ENCODE measurements at regions not wholly inside any gene's neighbourhood (a gene's known extent, or its start where the extent isn't known, plus 50 kb on each side); places are given as distances from the start of the nearest gene placed in this dataset.
"Not testable (repeated sequence)": the region's sequence is repeated elsewhere in the genome, so short reads cannot be mapped to it uniquely, and the experiment has no call there.

DNA sequence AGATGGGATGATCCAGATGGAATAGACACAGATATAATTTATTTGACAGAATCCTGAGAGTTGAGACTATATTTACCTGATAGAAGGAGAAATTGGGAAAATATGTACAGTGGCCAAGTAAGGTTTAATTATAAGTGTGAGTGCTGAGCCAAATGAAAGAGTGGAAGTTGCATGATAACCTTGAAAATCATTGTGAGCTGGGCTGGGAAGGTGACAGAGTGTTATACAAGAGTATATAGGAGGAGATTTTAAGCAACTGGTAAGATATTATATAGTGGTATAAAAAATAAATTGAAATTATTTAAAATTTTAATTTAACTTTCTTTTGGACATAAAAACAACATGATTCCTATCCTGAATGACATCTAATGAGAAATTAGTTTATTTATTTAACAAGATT, 340.8 kb downstream of the NUP35 start:
- no peak for DNase-seq

GRCh38 chr2:183474912-183475695, 350.9 kb downstream of the NUP35 start:
- DNase-seq: no peak

- DNase-seq: no peak
Measured at GRCh38 chr2:183476490-183476889, 352.2 kb downstream of the NUP35 start.

GRCh38 chr2:183477296-183477695, 353.1 kb downstream of the NUP35 start:
- no peak for DNase-seq

DNA sequence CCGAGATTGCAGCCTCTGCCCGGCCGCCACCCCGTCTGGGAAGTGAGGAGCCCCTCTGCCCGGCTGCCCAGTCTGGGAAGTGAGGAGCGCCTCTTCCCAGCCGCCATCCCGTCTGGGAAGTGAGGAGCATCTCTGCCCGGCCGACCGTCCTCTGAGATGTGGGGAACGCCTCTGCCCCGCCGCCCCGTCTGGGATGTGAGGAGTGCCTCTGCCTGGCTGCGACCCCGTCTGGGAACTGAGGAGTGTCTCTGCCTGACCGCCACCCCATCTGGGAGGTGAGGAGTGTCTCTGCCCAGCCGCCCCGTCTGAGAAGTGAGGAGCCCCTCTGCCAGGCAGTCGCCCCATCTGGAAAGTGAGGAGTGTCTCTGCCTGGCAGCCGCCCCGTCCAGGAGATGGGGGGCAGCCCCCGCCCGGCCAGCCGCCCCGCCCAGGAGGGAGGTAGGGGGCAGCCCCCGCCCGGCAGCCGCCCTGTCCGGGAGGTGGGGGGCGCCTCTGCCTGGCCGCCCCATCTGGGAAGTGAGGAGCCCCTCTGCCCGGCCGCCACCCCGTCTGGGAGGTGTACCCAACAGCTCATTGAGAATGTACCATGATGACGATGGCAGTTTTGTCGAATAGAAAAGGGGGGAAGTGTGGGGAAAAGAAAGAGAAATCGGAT, 354.8 kb downstream of the NUP35 start:
- DNase-seq: not testable (repeated sequence)

GRCh38 chr2:183487326-183487725, 363.1 kb downstream of the NUP35 start:
- no peak for DNase-seq

DNA sequence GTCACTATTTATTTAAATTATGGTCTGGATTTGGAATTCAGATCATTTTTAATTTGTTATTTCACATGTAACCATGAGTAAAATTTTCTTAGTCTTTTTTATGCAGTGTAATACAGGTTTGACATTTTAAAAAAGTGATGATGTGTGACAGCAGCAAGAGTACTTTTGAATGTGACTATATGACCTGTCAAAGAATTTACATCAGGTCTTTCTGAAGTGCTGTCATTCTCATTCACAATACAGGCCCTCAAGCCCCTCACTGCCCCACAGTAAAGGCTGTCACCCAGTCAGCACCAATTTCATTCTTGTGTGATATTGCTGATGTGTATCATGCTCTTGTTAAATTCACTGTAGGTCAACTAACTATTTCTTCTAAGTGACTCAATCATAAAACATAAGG, 364.2 kb downstream of the NUP35 start:
- DNase-seq: no peak

GRCh38 chr2:183490489-183490888, 366.2 kb downstream of the NUP35 start:
- DNase-seq: no peak

GRCh38 chr2:183490914-183491313, 366.7 kb downstream of the NUP35 start:
- no peak for DNase-seq

DNA sequence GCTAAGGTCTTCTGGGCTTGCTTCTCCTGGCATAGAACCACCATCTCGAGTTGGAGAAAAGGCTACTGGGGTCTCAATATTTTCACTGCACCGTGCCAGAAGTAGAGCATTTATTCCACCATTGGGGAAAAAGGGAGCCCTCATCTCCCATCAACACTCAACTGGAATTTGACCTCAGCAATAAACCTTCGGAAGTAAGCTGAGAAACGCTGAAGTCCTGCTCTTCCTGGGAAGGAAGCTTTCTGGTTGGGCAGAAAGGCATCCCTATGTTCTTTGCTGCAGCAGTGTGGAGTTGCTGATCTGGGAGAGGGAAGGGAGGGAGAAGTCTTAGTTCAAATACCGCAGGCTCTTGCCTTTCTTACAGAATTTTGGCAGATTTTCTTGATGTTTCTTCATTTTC, 368.8 kb downstream of the NUP35 start:
- DNase-seq: no peak

- DNase-seq: no peak
Measured at GRCh38 chr2:183495079-183495478, 370.8 kb downstream of the NUP35 start.

DNA sequence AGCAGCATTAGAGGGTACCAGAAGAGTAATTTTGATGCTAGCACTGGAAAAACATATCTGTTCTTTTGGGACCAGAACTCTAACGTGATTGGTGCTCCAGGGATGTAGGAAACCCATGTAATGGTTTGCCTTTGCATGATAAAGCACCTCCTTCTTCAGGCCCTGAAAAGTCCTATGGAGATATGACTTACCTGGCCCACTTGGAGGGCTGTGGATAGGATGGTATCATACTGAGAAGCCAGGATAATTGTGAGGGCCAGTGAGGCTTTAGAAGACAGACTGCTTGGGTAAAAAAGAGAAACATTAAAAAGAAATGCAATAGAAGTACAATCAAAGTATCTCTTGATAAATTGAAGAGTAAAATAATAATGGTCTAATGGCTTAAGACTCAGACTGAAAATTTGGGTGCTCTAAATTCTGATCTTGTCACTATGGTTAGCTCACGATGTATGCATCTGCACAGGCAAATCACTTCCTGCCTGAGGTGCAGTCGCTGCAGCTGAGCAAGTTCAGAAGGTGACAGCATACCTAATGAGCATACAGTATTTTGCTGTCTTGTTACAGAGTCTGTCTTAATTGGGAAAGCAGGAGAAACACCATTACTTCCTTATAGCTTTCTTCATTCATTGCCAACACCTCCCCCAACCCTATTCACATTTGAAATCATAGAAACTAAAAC, 371.5 kb downstream of the NUP35 start:
- DNase-seq: no peak

DNA sequence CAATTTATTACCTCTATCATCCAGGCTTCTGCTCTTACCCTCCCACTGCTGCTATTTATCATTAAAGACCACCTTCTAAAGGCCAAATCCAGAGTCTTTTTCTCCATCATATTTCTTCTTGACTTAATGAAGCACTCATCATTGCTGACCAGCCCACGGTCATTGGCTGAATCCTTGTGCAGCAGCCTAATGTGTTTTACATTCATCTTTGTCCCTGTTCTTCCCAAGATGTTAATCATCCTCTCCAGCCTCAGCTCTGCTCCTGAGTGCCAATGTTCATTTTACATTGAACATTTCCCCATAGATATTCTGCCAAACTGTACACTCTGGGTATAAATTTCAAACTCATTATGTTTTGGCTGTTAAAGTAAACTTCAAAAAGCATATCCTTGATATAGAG, 373.6 kb downstream of the NUP35 start:
- no peak for DNase-seq

DNA sequence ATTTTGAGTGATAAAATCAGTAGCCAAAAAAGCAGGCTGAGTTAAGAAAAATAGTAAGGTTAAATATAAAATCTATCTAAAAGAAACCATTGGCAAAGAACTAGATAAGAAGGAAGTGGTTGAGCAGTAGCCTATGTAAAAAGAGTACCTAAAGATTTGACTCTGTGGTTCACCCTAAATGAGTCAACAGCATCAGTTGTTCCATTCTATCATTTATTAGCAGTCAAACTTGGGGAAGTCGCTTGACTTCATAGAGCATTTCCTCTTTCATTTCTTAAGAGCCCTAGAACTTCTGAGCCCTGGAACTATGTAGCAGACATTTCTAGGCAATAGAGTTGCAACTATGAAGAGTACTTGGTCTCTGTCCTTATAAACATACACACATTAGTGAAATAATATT, 381.7 kb downstream of the NUP35 start:
- DNase-seq: no peak

- no peak for DNase-seq
Measured at GRCh38 chr2:183511154-183511553, 386.9 kb downstream of the NUP35 start.

DNA sequence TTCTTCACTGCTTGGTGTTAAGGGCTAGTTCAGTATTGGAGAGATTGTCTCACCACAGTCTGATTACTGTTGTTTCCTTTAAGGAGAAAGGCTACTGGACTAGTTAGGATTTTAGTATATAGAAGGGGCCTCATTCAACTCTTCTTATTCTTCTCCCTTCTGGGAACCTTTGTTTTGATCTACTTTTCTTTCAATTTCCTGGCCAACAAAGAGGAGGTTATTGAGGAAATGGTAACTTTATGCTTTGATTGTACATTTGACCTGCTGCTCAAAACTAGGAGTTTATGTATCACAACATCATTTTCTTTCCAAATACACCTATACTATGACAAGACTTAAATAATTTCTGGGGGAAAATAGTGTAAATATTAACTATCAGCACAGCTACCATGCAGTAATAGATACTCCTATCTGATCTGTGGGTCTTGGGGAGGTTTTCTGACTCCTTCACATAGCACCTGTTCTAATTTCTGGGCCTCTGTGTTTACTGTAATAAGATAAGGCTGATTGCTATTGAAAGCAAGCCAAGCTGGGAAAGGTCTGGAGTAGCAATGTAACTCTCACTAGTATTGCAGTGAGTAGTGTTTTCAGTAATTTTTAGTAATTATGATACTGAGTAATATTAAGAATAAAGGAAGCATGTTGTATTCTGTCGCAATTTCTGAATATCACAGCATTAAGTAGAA, 395.3 kb downstream of the NUP35 start:
- DNase-seq: no peak

DNA sequence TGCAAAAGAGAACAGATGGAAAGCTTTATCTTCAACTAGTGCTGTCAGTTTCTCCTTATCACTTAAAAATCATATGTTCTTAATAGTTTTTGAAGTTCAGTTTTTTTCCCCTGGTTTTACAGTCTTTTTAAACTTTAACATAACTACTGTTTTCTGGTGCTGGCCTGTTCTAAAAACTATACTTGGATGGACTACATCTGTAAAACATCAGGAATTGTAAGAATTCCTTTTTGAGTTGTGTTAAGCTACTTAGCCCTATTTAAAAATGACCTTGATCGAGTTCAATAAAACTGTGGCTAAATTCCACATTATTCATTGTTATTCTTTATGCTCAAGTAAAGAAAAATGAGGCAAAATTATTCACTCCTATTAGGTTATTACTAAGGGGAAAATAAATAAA, 397.7 kb downstream of the NUP35 start:
- DNase-seq: no peak

- DNase-seq: no peak
Measured at GRCh38 chr2:183522489-183523266, 398.4 kb downstream of the NUP35 start.

GRCh38 chr2:183530333-183530901, 406.2 kb downstream of the NUP35 start:
- no peak for DNase-seq

- no peak for DNase-seq
Measured at GRCh38 chr2:183532514-183532913, 408.3 kb downstream of the NUP35 start.

DNA sequence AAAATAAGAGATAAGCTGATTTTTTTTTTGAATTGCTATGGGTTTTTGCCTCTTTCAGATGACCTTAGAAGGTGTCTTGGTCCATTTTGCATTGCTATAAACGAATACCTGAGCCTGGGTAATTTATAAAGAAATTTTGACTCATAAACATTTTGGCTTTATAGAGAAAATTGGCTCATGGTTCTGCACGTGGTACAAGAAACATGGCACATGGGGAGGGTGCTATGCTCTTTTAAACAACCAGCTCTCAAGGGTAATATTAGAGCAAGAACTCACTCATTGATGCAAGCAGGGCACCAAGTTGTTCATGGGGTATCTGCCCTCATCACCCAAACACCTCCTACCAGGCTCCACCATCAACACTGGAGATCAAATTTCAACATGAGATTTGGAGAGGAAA, 408.8 kb downstream of the NUP35 start:
- DNase-seq: no peak

- DNase-seq: no peak
Measured at GRCh38 chr2:183536290-183536689, 412.0 kb downstream of the NUP35 start.

Measured in activated effector memory CD4-positive, alpha-beta T cell treated with anti-CD3 and anti-CD28 coated beads, Interleukin-2, amount 50 U/mL, for 16 hours (primary cell).